HG02763 (cell line): ENCODE measurements at regions not wholly inside any gene's neighbourhood (a gene's known extent, or its start where the extent isn't known, plus 50 kb on each side); places are given as distances from the start of the nearest gene placed in this dataset.

Source experiments
- ATAC-seq: cut with Tn5 transposase; IDR thresholded peaks from one replicate; pipeline ENCODE4 v1.9.1; 2021; ENCODE audit warnings: mild to moderate bottlenecking, moderate library complexity; ENCODE audit not compliant: unreplicated experiment

DNA sequence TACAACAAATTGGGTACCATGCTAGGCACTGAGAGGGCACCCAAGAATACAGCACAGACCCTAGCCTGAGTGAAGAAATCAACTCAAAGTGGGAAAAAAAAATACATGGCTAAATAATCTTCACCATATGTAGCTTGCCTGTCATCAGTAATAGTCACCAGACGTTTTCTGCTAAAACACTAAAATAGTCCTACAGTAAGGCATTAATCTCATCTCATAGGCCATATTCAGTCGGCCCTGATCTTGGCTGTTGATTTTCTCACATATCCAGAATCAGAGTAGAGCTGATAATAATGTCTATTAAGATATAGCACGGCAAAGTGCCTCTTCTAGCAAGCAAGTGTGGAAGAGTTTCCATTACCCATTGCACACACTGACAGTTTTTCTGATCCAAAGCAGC is 322.1 kb upstream of the SLC30A5 start:
- ATAC-seq, result no peak

DNA sequence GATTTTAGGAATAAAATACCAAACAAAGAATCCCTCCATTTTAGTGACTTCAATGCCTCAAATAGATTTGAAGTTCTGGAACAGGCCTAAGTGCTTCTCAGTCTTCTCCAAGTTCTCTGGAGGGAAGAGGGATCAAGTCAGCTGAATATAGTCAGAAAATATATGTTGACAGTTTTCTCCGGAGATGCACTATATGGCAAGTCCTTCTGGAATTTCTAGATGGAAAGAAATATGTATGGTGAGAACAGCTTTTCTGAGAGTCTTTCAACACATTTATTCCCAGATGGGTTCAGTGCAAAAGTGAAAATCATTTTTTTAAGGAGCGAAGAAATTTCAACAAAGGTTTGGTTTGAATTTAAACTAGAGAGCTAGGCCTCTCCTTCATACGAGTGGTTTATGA is 317.4 kb upstream of the SLC30A5 start:
- no peak for ATAC-seq

DNA sequence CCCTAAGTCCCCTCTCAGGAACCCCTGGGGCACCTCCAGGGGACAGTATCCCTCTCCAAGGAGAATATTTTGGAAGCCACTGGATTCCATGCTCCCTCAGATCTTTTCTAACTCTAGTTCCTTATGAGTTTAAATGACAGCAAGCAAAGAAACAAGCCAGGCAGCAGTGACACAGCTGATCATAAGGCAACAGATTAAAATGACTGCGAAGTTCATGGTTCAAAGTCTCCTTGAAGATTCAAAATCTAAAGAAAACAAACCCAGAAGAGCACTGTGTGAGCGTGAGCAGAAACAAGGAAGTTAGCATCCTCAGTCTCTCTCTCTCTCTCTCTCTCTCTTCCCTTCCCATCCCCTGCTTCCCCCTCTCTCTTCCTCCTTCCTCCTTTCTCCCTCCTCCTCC is 316.7 kb upstream of the SLC30A5 start:
- ATAC-seq, result no peak

DNA sequence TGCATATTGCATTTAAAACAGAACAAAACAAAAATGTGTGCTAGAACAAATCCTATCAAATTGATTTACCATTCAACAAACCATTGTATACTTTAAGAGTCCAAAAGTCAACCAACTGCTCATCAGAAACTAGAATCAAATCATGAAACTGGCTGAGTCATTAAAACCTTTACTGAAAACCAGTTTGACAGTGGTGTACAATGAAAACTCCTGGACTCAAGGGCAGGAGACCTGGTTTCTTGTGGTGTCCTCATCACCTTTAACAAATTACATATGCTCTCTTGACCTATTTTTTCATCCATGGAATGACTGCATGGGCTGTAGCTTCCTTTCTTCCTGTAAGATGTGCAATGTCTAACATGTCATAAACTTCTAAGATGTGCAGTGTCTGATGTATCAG is 315.3 kb upstream of the SLC30A5 start:
- ATAC-seq, result no peak

DNA sequence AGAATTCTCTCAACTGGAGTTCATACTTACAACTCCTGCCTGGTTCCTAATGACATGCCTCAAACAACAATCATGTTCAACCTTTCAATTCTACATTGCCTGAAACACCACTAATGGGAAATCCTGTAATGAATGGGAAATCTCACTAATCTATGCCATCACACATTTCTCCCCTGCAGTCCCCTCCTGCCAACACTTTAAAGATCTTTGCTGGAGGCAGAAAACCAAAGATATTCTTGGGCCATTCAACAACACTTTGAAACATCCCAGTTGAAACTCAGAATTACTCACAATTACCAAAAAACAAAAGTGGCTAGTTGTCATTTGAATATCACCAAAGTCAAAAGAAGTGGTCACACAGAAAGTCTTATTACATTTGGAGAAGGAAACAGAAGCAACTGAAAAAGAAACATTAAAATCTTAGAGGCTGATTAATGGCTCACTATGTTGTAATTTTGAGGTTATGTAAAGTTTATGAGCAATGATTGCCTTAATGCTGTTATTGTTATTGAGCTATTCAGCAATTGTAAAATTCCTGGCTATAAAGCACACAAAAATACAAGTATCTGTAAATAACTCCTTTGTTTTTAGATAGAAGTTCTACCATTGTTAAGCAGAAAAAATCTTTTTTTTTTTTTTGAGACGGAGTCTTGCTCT is 313.4 kb upstream of the SLC30A5 start:
- no peak for ATAC-seq

DNA sequence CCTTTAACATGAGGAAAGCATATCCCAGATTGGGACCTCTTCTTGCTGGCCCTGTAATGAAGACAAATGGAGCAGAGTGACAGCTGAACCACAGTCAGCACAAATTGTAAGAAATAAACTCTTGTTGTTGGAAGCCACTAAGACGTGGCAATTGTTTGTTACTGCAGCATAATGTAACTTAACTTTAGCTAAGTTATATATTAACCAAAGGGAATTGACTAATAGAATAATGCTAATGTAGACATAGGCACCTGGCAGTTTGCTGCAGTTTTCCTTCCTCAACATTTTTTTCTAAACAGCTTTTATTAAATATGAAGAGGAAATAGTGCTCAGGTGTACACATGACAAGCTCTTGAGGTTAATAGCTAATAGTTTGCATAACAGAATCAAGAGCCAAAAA is 300.7 kb upstream of the SLC30A5 start:
- ATAC-seq, result no peak

DNA sequence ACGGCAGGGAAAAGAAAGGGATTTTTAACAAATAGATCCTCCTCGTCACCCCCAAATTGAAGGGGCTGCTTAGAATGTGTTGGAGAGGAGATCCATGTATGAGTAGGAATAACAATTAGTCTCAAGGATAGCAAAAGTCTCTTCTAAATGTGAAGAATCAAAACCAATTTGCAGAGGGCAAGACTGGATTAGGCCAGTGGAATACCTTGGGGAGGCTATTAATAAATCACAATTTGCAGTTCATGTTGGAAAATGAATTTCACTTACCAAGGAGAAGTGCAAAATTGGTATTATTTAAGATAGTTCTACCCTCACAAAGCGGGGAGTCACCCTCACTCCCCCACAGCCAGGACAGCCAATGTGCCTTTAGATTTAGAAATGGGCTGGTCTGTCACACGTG is 299.8 kb upstream of the SLC30A5 start:
- ATAC-seq, result no peak

DNA sequence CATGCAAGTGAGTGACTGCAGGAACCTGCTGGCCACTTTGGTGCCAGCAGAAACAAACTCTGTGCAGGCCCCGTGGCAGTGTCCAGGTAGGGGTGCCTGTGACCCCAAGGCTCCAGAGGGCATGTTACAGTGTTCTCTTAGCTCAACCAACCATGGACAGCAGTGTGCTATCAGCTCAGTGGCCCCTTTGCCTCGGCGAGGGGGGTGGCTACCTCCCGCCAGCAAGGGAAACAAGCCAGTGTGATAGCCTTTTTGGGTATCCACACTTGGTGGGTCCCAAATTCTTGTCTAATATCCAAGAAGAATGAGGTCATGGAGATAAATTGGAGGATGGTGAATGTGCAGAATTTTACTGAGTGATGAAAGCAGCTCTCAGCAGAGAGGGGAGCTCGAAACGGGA is 298.6 kb upstream of the SLC30A5 start:
- no peak for ATAC-seq

DNA sequence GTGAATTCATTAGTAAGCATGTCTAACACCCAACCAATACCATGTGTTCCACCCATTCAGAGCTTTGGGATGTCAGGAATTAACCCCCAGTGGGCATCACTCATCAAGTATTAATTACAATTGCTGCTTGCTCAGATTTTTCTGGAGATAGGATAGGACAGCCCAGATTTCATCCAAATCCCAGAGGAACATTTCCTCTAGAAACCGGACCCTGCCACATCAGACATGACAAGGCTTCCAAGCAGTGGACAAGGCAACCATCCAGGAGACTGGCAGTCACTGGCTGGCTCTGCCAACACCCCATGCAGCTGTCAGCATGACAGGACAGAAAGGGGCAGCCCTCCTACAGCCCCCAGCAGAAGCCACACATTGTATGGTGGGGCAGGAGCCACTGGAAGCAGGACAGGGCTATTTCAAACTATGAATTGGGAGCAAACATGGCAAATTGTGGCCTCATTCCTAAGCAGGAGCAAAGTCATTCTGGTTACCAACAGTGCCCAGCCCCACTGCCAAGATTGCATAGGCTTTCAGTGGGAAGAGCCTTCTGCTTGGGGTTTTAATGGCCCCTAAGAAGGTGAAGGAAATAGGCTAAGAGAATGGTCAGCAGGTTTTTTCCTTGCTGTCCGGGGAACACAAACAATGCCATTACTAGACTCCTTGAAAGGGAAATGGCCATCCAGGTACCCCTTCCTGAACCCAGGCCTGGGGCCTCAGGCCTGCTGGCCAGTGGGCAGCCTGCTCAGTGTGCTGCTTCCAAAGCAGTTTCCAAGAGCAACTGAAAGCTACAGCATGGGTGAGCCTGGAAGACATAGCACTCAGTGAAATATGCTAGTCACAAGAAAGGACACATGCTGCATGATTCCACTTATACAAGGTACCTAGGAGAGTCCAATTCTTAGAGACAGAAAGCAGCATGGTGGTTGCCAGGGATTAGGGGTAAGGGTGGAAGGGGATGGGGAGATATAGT is 294.7 kb upstream of the SLC30A5 start:
- no peak for ATAC-seq

DNA sequence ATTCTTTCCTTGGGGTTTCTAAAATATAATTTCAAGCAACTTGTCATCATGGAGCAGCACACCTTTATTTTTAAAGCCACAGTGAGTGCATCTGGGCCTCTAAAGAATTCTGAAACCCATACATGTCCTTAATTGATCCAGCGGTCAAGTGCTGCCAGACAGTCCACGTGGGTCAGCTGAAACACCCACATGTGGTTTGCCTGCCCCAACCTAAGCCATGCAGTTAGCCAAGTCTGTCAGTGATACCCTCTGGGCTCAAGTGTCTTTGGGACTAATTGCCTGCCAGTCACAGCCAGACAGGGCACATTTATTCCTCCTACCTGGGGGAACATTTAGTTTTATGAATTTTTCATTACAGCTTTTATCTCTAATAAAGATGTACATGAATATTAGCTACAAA is 291.4 kb upstream of the SLC30A5 start:
- ATAC-seq, result no peak

DNA sequence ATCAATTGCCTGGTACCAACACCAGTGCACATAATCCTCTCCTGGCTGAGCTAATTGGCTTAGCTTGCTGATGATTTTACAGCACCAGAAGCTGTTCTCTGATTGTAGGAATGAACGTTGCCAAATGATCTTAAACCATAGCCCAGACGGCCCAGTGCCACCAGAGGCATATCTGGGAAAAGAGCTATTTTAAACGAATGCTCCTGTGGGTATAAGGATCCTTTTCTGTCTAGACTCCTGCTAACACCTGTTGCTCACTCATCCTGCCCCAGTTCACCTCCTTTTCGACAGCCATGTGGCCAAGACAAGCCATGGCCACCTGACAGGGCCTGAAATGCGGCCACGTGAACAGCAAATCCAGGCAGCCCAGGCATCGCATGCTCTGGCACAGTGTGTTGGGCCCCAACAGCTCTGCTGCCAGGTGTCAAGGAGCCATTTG is 289.9 kb upstream of the SLC30A5 start:
- ATAC-seq, result no peak

DNA sequence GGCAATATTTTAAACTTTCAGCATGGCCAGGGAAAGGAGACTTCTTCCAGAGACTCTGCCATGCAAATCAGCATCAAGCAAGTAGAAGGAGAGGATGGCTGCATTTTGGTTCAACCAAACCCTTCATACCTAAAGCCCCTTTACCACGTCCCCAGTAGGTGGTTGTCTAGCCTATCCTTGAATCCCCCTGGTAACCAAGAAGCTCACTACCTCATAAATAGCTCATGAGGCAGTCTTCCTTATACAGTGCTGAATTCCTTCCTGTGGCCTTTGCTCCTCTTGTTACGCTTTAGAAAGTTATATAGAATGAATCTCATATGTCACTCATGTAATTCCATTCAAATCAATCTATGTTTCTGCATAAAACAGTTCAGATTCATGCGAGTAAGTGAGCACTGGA is 289.5 kb upstream of the SLC30A5 start:
- ATAC-seq, result no peak

DNA sequence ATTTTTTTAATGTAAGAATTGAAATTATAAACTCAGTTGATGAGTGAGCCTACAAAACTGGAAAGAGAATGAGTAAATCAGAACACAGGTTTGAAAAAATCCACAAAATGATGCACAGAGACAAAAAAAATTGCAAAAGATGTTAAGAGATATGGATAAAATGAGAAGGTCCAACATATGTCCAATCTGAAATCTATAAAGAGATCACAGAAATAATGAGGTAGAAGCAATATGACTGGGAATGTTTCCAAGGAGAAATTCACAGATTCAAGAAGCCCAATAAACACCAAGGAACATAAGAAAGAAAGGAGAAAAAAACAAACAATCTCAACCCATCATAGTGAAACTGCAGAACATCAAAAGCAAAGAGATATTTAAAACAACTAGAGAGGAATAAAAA is 288.4 kb upstream of the SLC30A5 start:
- no peak for ATAC-seq

DNA sequence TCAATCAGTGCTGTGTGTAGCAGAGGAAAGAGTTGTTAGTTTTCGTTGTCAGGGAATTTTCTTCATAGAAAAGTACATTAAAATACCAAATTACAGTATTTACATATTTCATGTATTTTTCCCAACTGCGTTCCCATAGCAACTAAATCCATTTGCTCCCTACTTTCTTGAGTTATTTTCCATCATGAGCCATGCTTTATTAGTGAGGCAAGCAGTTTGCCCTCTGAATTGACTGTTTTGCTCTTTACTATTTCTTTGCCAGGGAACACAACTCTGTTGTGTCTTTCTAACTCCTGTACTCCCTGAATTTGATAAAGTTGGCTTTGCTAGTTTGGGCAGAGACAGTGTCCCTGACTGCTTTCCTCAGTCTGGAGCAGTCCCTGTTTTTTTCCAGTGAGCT is 276.2 kb upstream of the SLC30A5 start:
- ATAC-seq, result no peak

DNA sequence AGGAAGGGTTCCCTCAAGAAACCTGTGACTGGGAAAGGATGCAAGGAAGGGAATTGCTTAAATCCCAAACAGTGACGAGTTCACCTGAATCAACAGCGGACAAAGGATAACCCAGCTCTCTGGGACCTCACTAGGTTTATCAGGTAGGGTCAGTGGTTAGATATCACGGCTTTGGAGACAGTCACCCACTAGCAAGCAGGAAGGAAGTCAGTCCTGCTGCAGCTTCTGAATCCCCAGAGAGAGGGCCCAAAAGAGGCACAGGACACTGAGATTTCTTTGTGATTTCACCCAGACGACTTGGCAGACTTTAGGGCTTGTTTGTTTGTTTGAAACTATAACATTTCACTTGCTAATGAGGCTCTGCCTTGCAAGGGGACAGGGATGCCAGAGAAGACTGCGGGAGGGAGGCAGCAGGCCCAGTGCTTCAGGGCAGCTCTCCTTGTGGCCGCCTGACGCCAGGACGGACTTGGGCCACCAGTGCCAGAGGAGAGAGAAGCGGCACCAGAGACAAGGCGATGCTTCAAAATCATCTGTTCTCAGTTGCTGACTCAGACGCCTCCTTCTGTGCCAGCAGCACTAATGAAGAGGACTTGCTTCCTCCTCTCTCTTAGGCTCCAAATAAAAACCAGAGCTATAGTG is 275.6 kb upstream of the SLC30A5 start:
- ATAC-seq, result no peak

DNA sequence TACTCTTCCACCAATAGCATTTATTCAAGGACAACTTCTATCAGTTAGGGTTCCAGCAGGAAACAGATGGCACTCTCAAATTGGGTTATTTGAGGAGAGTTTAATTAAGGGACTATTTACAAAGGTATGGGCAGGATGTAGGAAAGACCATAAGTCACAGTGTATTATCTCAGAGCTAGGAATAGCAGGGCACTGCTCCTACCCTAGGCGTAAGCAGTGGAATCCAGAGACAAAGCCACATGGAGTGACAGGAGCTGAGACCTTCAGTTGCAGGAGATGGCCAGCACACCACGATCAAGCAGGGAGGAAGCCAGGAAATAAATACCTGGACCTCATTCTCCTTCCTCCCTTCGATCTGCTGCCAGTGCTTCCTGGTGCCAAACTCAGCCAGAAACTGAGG is 274.9 kb upstream of the SLC30A5 start:
- no peak for ATAC-seq

DNA sequence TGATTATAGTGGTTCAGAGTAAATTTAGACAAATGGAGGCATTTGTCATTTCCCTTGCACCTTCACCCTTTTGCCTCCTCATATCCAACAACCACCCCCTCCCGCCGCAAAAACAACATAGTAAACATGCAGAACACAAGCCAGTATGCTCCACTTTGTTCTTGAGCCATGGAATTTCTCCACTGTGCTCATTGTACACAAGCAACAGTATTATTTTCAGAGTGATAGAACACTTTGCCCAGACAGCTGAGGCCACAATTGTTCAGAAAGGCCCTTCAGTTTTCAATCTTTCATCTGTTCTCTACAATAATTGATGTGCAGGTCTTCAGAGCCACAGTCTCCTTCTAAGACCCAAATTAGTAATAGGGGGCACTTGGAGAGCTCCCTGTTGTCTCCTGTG is 272.8 kb upstream of the SLC30A5 start:
- ATAC-seq, result no peak

DNA sequence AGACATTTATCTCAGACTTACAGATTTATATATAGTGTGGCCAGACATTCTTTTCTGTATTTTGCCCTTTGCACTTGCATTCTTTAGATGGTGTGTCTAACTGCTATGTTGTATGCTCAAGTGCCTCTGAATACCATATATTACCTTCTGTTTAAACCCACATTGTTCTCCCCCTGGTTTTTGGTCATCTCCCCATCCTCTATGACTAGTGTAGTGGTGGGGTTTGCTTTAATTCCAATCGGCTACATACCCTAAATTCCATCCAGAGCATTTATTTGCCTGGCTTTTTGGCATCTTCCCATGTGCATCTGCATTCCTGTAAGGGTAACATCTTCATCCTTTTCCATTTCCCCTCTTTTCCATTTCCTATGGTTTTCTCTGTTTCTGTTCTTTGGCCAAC is 271.0 kb upstream of the SLC30A5 start:
- ATAC-seq, result no peak

DNA sequence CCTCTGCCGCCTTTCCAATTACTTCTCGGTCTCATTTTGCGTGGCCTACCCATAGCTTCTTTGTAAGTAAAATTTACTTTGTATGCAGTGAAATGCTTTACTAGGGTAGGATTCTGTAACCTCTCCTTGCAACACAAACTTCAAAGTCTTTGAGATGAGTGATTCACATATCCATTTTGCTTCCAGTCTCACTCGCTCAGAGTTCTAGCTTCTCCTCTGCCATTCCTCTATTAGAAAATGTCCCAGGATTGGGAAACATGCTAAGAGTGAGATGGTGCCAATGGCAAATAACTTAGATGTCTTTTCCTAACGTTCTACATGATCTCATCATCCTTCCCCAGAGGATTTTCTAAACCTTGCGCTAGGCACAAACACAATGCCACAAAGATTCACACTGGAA is 270.5 kb upstream of the SLC30A5 start:
- no peak for ATAC-seq

DNA sequence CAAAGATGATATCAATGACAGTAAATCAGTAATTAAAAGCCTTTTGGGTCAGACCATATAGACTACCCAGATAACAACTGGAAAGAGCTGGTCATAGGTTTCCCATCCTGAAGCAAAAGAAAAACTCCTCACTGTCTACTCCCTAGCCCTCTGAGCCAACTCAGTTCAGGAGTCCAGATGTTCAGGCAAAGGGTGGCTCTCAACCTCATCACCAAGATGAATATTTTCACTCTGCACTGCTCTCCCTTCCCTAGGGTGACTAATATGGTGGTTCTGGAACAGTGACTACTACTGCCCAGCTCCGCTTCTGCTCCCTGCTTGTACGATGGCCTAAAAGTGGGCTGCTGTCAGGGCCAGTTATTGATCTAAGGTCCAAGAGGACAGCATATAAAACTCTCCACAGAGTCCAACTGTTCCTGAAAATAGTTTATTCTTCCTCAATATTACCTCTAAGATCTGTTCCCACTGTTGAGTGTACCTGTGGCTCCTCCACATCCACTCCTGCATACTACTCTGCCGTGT is 263.4 kb upstream of the SLC30A5 start:
- no peak for ATAC-seq

DNA sequence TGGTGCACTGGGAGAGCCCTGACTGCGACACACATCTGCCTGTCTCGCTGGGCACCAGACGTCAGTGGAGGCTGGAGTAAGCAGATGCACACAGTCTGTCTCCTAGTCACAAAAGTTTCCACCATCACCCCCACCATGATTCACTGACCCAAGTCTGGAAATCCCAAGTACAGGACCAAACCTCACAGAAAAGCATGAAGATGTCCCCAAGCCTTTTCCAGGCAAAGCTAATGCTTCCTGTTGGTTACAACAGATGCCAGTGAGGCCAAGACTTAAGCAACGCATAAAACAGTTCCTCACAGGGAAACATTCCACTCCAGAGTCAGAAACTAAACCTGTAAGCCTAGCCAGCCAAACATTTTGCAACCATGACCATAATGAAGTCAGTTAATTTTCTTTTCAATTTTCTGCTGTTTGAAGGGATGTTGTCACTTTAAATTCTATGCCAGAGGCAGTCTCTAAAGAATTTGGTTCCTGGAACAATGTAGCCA is 259.3 kb upstream of the SLC30A5 start:
- no peak for ATAC-seq
